Natural killer cell (primary cell): ENCODE measurements at regions not wholly inside any gene's neighbourhood (a gene's known extent, or its start where the extent isn't known, plus 50 kb on each side); places are given as distances from the start of the nearest gene placed in this dataset.

Experiments used
- ATAC-seq, 3 donors: fragments of 150-1000 bp in 2 of 3; fragments of 200-7000 bp in 1 of 3; cut with Tn5 transposase; 1 replicate in 1 of 3; 2 replicates in 2 of 3; pipeline ENCODE4 v1.10.0; 2021; ENCODE audit warnings: mild to moderate bottlenecking in 2 of 3, moderate library complexity in 2 of 3
- DNase-seq, 2 donors: peaks; one replicate each; pipeline versions ENCODE4 v3.0.0 to v3.0.0-alpha.2; 2013 to 2021; ENCODE audit warnings: mixed read lengths in 1 of 2
- H3K27ac ChIP-seq: one replicate; pipeline ENCODE4 v1.5.1; 2013; ENCODE audit warnings: mild to moderate bottlenecking, low read length
- H3K27me3 ChIP-seq: one replicate; pipeline ENCODE4 v1.6.1; 2013; ENCODE audit warnings: low read length; ENCODE audit not compliant: control insufficient read depth, insufficient read depth
- H3K36me3 ChIP-seq: one replicate; pipeline ENCODE4 v1.6.1; 2013; ENCODE audit warnings: low read length; ENCODE audit not compliant: control insufficient read depth, insufficient read depth
- H3K4me1 ChIP-seq: one replicate; pipeline ENCODE4 v1.6.1; 2013; ENCODE audit warnings: low read length; ENCODE audit not compliant: control insufficient read depth, insufficient read depth
- H3K4me3 ChIP-seq: one replicate; pipeline ENCODE4 v1.5.1; 2013; ENCODE audit warnings: low read length
- H3K9me3 ChIP-seq: one replicate; pipeline ENCODE4 v1.6.1; 2013; ENCODE audit warnings: low read length; ENCODE audit not compliant: control insufficient read depth, insufficient read depth
- H3K27ac Mint-ChIP-seq, 2 donors: one replicate each; pipeline ENCODE4 v1.8.0; 2022; ENCODE audit warnings: mild to moderate bottlenecking in 2 of 2, mixed read lengths in 2 of 2, moderate library complexity in 1 of 2
- H3K27me3 Mint-ChIP-seq, 2 donors: one replicate each; pipeline ENCODE4 v1.8.0; 2022; ENCODE audit warnings: low read depth in 2 of 2, mixed read lengths in 2 of 2
- H3K36me3 Mint-ChIP-seq: one replicate; pipeline ENCODE4 v1.8.0; 2022; ENCODE audit warnings: mixed read lengths
- H3K4me1 Mint-ChIP-seq, 2 donors: one replicate each; pipeline ENCODE4 v1.8.0; 2022; ENCODE audit warnings: mixed read lengths in 2 of 2
- H3K4me3 Mint-ChIP-seq: one replicate; pipeline ENCODE4 v1.8.0; 2022; ENCODE audit warnings: mild to moderate bottlenecking, moderate library complexity, mixed read lengths
- H3K9me3 Mint-ChIP-seq, 2 donors: one replicate each; pipeline ENCODE4 v1.8.0; 2022; ENCODE audit warnings: mixed read lengths in 2 of 2
- WGBS: methylation state at CpG from one replicate; pipeline ENCODE4 v1.1.7; 2013; ENCODE audit warnings: missing lambda C conversion rate; ENCODE audit not compliant: insufficient coverage; 5-methylcytosine and 5-hydroxymethylcytosine counted together
- intact Hi-C: fragments of 100-400 bp; cut with micrococcal nuclease; formaldehyde crosslinking; loops from one replicate; pipeline ENCODE4 v1.14.2; 2022
- TF ChIP-seq, protein P1 (sequence below): fragments of 200-600 bp; IDR thresholded peaks from one replicate; pipeline ENCODE4 v1.8.0; 2022; ENCODE audit warnings: antibody characterized with exemption

DNA sequence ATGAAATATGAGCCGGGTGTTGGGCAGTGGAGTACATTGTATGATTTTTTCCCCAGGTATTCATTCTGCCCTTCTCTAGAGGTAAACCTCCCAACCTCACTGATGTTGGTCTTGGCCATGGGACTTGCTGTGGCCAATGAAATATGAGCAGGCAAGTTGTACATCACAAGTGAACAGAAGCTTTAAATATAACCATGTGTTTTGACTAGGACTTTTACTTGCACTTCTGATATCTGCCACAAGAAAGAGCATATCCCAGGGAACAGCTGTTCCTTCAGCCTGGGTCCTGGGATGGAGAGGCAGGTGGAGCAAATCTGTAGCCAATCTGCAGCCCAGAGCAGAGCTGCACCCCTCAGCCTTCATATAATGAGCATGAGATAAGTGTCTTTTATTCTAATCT is 109.8 kb upstream of the PALS2 start:
- TF ChIP-seq, protein P1, sequence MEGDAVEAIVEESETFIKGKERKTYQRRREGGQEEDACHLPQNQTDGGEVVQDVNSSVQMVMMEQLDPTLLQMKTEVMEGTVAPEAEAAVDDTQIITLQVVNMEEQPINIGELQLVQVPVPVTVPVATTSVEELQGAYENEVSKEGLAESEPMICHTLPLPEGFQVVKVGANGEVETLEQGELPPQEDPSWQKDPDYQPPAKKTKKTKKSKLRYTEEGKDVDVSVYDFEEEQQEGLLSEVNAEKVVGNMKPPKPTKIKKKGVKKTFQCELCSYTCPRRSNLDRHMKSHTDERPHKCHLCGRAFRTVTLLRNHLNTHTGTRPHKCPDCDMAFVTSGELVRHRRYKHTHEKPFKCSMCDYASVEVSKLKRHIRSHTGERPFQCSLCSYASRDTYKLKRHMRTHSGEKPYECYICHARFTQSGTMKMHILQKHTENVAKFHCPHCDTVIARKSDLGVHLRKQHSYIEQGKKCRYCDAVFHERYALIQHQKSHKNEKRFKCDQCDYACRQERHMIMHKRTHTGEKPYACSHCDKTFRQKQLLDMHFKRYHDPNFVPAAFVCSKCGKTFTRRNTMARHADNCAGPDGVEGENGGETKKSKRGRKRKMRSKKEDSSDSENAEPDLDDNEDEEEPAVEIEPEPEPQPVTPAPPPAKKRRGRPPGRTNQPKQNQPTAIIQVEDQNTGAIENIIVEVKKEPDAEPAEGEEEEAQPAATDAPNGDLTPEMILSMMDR = no peak
- no peak overlapping the region for H3K27ac Mint-ChIP-seq
- intact Hi-C loops = no loop called here
- DNase-seq = no peak
- Histone ChIP-seq H3K27me3 (no peaks in the 10 kb centered on the region), H3K27ac (no peak overlapping the region), H3K36me3 (no peaks in the 10 kb centered on the region), H3K4me3 (no peak overlapping the region), H3K4me1 (no peaks in the 10 kb centered on the region), H3K9me3 (no peaks in the 10 kb centered on the region)
- no peak overlapping the region for H3K4me3 Mint-ChIP-seq
- H3K36me3 Mint-ChIP-seq = no peaks in the 10 kb centered on the region
- H3K4me1 Mint-ChIP-seq = peaks cover 0 to 5% of the 10 kb centered on the region in 2 donors
- ATAC-seq = no peak
- H3K27me3 Mint-ChIP-seq = peaks cover 9 to 11% of the 10 kb centered on the region in 2 donors
- no peaks in the 10 kb centered on the region for H3K9me3 Mint-ChIP-seq
- WGBS = 100% methylated on average over 1 of the region's 1 CpG

DNA sequence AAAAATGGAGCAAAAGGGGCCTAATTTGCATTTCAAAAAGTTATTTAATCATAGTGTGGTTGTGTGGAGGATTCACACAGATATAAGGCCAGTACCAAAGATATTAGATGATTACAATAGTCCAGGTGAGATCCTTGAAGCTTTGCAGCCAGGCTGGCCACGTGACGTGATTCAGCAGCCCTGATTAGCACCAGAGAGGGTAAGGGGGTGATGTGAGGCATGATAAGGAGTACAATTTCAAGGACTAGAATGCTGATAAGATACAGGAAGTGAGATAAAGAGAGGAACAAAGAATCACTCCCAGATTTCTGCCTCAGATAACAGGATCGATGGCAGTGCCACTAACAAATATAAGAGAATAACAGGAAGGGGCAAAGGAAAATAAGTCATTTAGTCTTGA is 108.4 kb upstream of the PALS2 start:
- no peaks in the 10 kb centered on the region for H3K4me1 ChIP-seq
- WGBS = 77% methylated on average over 3 of the region's 3 CpGs
- Mint-ChIP-seq H3K36me3 (no peaks in the 10 kb centered on the region), H3K27ac (no peak overlapping the region), H3K27me3 (peaks cover 12% of the 10 kb centered on the region in 2 donors), H3K4me3 (no peak overlapping the region), H3K4me1 (peaks cover 0 to 5% of the 10 kb centered on the region in 2 donors), H3K9me3 (no peaks in the 10 kb centered on the region)
- no peak for ATAC-seq
- intact Hi-C loops = no loop called here
- H3K4me3 ChIP-seq = no peak overlapping the region
- H3K27ac ChIP-seq = no peak overlapping the region
- TF ChIP-seq, protein P1 = no peak
- DNase-seq = no peak
- no peaks in the 10 kb centered on the region for H3K9me3 ChIP-seq
- no peaks in the 10 kb centered on the region for H3K36me3 ChIP-seq
- no peaks in the 10 kb centered on the region for H3K27me3 ChIP-seq

DNA sequence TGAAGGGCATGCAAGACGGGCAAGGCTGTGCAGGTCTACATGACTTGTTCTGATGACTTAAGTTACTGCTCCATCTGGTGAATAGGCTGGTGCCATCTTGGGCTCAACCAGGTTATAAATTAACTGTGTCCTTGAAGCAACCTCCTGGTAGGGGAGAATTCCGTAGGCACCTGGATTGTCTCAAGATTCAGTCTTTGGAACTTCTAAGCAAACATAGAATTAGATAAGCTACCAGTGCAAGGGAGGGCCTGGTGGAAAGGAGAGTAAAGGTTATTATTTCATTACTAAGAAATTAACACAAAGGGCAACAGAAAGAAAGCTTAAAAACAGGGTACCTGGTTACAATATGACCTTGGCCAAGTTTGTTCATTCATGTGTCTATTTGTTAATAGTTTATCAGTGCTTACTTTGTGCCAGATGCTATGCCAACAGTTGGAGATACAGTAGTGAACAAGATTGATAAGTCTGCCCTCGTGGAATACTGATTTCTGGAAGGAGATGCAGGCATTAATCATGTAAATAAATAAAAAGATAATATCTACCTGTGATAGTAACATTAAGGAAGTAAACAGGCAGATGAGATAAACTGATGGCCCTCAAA is 107.0 kb upstream of the PALS2 start:
- Histone ChIP-seq H3K27ac (no peak overlapping the region), H3K4me3 (no peak overlapping the region), H3K9me3 (no peaks in the 10 kb centered on the region), H3K36me3 (no peaks in the 10 kb centered on the region), H3K4me1 (no peaks in the 10 kb centered on the region), H3K27me3 (no peaks in the 10 kb centered on the region)
- WGBS = 87% methylated on average over 2 of the region's 3 CpGs
- Mint-ChIP-seq H3K4me1 (no peaks in the 10 kb centered on the region), H3K27me3 (peaks cover 12 to 14% of the 10 kb centered on the region in 2 donors), H3K4me3 (no peak overlapping the region), H3K27ac (no peak overlapping the region), H3K9me3 (no peaks in the 10 kb centered on the region), H3K36me3 (no peaks in the 10 kb centered on the region)
- intact Hi-C loops = no loop called here
- no peak for ATAC-seq
- TF ChIP-seq, protein P1 = no peak
- no peak for DNase-seq

DNA sequence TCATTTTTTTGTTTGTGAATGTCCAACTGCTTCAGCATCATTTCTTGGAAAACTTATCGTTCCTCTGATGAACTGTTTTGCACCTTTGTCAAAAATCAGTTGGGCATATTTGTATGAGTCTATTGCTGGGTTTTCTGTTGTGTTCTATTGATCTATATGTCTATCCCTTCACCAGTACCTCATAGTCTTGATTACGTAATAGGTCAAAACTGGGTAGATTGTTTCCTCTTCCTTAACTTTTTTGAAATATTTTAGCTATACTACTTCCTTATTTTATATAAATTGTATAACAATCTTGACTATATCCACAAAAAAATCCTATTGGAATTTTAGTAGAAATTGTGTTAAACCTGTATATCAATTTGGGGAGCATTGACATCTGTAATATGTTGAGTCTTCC is 104.1 kb upstream of the PALS2 start:
- TF ChIP-seq, protein P1 = no peak
- Mint-ChIP-seq H3K27me3 (peaks cover 9 to 14% of the 10 kb centered on the region in 2 donors), H3K36me3 (no peaks in the 10 kb centered on the region), H3K9me3 (no peaks in the 10 kb centered on the region), H3K27ac (no peak overlapping the region), H3K4me1 (no peaks in the 10 kb centered on the region), H3K4me3 (no peak overlapping the region)
- H3K4me3 ChIP-seq = no peak overlapping the region
- H3K9me3 ChIP-seq = no peaks in the 10 kb centered on the region
- H3K27ac ChIP-seq = no peak overlapping the region
- no peaks in the 10 kb centered on the region for H3K4me1 ChIP-seq
- no peaks in the 10 kb centered on the region for H3K27me3 ChIP-seq
- WGBS = 91% methylated on average over 1 of the region's 2 CpGs
- intact Hi-C loops = no loop called here
- H3K36me3 ChIP-seq = no peaks in the 10 kb centered on the region
- DNase-seq = no peak
- ATAC-seq = no peak
